Osteocyte (in vitro differentiated cells): ENCODE measurements at regions not wholly inside any gene's neighbourhood (a gene's known extent, or its start where the extent isn't known, plus 50 kb on each side); places are given as distances from the start of the nearest gene placed in this dataset.

Source experiments
- DNase-seq: peaks from one replicate; pipeline ENCODE4 v3.0.0; 2021; ENCODE audit warnings: mixed read lengths; ENCODE audit not compliant: unreplicated experiment; ENCODE audit errors: extremely low spot score
- H3K27ac Mint-ChIP-seq: one replicate; pipeline ENCODE4 v1.8.0; 2021; ENCODE audit warnings: mild to moderate bottlenecking, mixed read lengths; ENCODE audit not compliant: unreplicated experiment
- H3K27me3 Mint-ChIP-seq: one replicate; pipeline ENCODE4 v1.8.0; 2021; ENCODE audit warnings: mixed read lengths; ENCODE audit not compliant: unreplicated experiment
- H3K36me3 Mint-ChIP-seq: one replicate; pipeline ENCODE4 v1.8.0; 2021; ENCODE audit warnings: mixed read lengths; ENCODE audit not compliant: unreplicated experiment
- H3K4me1 Mint-ChIP-seq: one replicate; pipeline ENCODE4 v1.8.0; 2021; ENCODE audit warnings: mixed read lengths; ENCODE audit not compliant: unreplicated experiment
- H3K4me3 Mint-ChIP-seq: one replicate; pipeline ENCODE4 v1.8.0; 2021; ENCODE audit warnings: mild to moderate bottlenecking, moderate library complexity, mixed read lengths; ENCODE audit not compliant: unreplicated experiment
- H3K9me3 Mint-ChIP-seq: one replicate; pipeline ENCODE4 v1.8.0; 2021; ENCODE audit warnings: mixed read lengths; ENCODE audit not compliant: unreplicated experiment
- TF ChIP-seq, protein P1 (sequence below): fragments of 200-600 bp; sonication (generic); IDR thresholded peaks from 2 replicates; pipeline ENCODE4 v1.5.0; 2021; ENCODE audit warnings: antibody characterized with exemption, mild to moderate bottlenecking, moderate library complexity

DNA sequence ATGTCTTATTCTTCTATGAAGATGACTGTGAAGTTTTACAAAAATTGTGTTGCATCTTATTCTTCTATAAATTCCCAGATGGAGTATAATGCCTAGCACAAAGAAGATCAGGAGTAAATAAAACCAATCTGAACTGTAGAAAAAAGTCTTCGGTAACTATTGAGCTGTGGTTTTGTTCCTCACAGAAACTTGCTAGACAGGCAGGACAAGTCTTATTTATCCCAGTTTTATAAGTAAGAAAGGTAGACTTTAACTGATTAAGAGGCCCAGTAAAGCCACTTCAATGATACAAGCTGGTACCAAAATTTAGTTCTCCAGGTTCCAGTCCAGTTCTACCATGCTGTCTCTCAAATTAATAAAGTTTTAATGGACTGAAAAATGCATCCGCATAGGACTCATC lies 526.7 kb upstream of the SETBP1 start:
- H3K36me3 Mint-ChIP-seq = no peaks in the 10 kb centered on the region
- H3K27me3 Mint-ChIP-seq = no peaks in the 10 kb centered on the region
- TF ChIP-seq, protein P1, sequence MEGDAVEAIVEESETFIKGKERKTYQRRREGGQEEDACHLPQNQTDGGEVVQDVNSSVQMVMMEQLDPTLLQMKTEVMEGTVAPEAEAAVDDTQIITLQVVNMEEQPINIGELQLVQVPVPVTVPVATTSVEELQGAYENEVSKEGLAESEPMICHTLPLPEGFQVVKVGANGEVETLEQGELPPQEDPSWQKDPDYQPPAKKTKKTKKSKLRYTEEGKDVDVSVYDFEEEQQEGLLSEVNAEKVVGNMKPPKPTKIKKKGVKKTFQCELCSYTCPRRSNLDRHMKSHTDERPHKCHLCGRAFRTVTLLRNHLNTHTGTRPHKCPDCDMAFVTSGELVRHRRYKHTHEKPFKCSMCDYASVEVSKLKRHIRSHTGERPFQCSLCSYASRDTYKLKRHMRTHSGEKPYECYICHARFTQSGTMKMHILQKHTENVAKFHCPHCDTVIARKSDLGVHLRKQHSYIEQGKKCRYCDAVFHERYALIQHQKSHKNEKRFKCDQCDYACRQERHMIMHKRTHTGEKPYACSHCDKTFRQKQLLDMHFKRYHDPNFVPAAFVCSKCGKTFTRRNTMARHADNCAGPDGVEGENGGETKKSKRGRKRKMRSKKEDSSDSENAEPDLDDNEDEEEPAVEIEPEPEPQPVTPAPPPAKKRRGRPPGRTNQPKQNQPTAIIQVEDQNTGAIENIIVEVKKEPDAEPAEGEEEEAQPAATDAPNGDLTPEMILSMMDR = no peak
- no peak for DNase-seq
- H3K4me3 Mint-ChIP-seq = no peak overlapping the region
- H3K27ac Mint-ChIP-seq = no peak overlapping the region
- H3K9me3 Mint-ChIP-seq = no peaks in the 10 kb centered on the region
- peaks cover 17% of the 10 kb centered on the region for H3K4me1 Mint-ChIP-seq

DNA sequence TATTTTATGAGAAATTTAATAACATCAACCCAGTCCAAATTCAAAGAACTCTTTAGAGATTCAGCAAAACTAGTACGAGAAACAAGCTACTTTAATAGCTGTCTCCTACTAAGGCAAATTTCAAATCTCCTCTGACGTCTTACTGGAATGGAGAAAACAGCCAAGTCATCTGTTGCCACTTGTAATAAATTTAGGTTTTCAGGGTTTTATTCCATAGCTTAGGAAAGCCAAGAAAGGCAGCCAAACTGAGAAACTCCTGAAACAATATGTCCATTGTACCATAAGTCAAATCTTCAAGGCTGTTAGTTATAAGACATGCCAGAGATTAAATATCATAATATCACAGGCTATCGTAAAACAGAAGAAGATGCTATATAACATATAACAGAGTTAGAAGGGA lies 524.6 kb upstream of the SETBP1 start:
- Mint-ChIP-seq H3K4me3 (no peak overlapping the region), H3K9me3 (no peaks in the 10 kb centered on the region), H3K27ac (no peak overlapping the region), H3K4me1 (peaks cover 4% of the 10 kb centered on the region), H3K36me3 (no peaks in the 10 kb centered on the region), H3K27me3 (no peaks in the 10 kb centered on the region)
- no peak for DNase-seq
- TF ChIP-seq, protein P1 = no peak

DNA sequence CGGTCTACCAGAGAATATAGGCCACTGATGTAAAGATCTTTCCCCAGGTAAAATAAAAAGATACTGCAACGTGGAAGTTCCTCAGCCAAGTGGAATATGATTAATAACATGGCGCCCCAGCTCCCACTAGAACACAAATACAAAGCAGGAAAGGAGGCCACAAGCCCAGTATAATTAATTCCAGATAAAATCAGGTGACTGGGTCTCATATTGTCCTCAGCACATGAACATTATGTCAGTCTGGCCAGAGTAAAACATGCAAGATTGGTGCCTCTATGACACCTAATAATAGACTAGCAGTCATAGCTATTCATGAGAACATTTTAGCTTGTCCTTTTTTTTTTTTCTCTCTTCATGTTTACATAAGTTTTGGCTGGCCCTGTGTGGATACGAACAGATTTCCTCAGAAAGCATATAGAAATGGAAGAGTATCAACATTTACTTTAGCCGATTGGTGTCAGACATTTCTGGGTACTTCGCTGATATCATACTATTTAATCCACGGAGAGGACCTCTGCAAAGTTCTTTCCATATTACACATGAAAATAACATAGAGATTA lies 523.8 kb upstream of the SETBP1 start:
- no peak overlapping the region for H3K4me3 Mint-ChIP-seq
- H3K4me1 Mint-ChIP-seq = peaks cover 4% of the 10 kb centered on the region
- no peaks in the 10 kb centered on the region for H3K9me3 Mint-ChIP-seq
- TF ChIP-seq, protein P1 = no peak
- H3K27me3 Mint-ChIP-seq = no peaks in the 10 kb centered on the region
- DNase-seq = no peak
- no peak overlapping the region for H3K27ac Mint-ChIP-seq
- H3K36me3 Mint-ChIP-seq = peaks cover 4% of the 10 kb centered on the region

DNA sequence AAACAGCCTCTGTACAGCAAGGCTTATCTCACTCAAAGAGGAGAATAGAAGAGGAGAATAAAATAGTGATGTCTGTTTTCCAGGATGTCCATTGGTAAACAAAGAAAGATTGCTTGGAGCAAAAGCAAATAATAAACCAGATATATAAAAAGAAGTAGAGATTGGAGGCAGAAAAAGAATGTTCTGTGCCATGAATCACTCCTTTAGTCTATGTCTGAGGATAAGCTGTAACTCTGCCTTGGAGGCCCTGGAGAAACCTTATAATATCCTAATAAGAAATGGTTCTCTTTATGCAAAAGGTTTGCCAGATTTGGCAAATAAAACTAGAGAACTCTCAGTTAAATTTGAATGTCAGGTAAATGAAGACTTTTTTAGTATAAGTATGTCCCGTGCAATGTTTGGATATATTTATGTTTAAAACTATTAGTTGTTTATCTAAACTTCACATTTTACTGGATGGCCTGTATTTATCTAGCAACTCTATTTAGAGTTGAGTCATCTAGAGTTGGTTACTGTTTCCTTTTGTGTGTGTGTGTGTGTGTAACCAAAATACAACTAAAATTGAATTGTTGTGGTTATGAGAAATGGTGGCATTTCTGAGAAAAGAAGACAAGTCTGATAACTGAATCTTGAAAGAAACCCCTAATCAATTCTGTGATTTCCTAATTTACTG lies 510.3 kb upstream of the SETBP1 start:
- no peaks in the 10 kb centered on the region for H3K27me3 Mint-ChIP-seq

DNA sequence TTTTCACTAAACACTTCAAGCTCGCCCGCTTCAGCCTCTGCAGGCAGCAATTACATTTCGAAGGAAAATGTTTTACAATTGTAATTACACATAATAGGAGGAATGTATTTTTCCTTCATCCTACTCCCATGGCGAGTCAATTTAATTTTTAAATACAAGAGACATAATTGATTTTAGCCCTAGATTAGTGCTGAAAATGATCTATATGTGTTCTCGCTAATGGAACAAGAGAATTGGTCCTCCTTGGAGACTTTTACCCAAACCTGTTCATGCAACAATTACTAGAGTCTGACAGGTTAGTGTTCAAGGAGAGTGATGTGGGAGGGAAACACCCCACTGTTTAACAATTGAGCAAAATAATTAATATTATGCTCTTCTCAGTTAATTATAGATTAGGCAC lies 509.4 kb upstream of the SETBP1 start:
- no peak overlapping the region for H3K4me3 Mint-ChIP-seq

More for the DNA sequence above, 510.3 kb upstream of the SETBP1 start:
- Mint-ChIP-seq H3K27ac (peak overlapping the region; percentile 8), H3K36me3 (no peaks in the 10 kb centered on the region), H3K4me1 (peaks cover 11% of the 10 kb centered on the region), H3K9me3 (no peaks in the 10 kb centered on the region), H3K4me3 (no peak overlapping the region)
- no peak for DNase-seq
- TF ChIP-seq, protein P1 = no peak

More for the DNA sequence above, 509.4 kb upstream of the SETBP1 start:
- TF ChIP-seq, protein P1 = no peak
- H3K4me1 Mint-ChIP-seq = peaks cover 11% of the 10 kb centered on the region
- H3K27ac Mint-ChIP-seq = no peak overlapping the region
- H3K27me3 Mint-ChIP-seq = no peaks in the 10 kb centered on the region
- DNase-seq = no peak
- H3K36me3 Mint-ChIP-seq = peaks cover 1% of the 10 kb centered on the region
- no peaks in the 10 kb centered on the region for H3K9me3 Mint-ChIP-seq
